ENCODE measurements at regions not wholly inside any gene's neighbourhood (a gene's known extent, or its start where the extent isn't known, plus 50 kb on each side); places are given as distances from the start of the nearest gene placed in this dataset.
"Not testable (repeated sequence)": the region's sequence is repeated elsewhere in the genome, so short reads cannot be mapped to it uniquely, and the experiment has no call there.

DNA sequence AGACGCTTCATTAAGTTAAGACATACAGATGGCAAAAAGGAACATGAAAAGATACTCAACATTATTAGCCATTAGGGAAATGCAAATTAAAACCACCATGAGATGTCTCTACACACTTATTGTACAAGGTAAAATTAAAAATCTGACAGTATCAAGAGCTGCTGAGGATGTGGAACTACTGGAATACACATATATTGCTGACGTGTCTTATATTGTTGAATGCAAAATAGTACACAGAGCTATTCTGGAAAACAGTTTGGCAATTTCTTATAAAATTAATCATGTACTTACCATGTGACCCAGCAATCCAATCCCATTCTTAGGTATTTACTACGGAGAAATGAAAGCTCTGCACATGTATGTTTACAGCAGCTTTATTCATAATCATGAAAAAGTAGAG lies 742.5 kb downstream of the TBC1D22A start:
- DNase-seq, result no peak

DNA sequence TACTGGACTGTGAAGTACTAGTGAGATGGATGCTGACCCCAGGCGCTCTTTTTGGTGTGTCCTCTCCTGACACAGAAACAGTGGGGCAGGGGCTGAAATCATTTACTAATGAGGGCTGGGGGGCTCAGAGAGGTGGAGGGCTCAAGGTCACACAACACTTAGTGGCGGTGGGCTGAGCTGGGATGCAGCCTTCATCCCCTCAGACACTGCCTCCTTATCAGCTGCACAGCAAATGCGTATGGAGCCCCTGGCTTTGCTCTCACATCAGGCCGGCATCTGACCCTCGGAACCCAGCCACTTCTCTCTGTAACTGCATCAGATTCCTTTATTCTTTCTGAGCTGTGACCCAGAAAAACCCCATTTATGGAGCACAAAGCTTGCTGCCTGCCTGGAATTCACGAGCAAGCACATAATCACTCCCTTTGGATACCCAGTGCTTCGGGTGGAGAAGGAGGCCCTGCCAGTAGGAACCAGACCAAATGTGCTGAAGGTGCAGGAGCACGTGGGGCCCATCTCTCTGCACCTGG lies 736.6 kb downstream of the TBC1D22A start:
- no peak for DNase-seq

DNA sequence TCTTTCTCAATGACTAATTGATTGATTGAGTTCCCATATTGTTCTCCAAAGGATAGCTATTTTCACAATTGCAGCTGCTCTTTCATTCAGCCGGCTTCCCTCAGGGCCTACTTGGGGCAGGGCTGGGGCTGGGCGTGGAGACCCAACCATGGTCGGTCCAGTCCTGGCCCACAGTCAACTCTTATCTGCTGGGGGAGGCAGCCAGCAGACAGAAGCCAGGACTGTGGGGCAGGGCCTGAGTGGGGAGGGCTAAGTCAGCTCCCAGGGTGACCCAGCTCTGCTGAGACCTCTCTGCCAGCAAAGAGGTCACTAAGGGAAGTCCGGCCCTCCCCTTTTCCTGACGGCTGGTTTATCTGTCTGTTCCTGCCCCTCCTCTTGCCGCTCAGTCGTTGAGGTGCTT lies 735.2 kb downstream of the TBC1D22A start:
- no peak for DNase-seq

DNA sequence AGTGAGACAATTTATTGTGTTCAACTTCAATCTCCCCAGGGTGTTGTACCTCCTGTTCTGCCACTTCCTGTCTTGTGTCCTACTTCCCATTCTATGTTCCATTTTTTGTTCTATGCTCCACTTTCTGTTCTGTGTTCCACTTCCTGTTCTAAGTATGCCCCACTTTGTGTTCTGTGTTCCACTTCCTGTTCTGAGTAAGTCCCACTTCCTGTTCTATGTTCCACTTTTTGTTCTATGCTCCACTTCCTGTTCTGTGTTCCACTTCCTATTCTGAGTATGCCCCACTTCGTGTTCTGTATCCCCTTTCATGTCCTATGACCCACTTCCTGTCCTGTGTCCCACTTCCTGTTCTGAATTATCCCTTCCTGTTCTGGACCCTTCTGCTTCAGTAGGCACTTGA lies 732.7 kb downstream of the TBC1D22A start:
- DNase-seq, result no peak

DNA sequence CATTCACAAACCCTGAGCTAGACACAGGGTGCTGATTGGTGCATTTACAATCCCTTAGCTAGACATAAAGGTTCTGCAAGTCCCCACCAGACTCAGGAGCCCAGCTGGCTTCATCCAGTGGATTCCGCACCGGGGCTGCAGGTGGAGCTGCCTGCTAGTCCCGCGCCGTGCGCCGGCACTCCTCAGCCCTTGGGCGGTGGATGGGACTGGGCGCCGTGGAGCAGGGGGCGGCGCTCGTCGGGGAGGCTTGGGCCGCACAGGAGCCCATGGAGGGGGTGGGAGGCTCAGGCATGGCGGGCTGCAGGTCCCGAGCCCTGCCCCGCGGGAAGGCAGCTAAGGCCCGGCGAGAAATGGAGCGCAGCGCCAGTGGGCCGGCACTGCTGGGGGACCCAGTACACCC lies 725.7 kb downstream of the TBC1D22A start:
- DNase-seq, result not testable (repeated sequence)

DNA sequence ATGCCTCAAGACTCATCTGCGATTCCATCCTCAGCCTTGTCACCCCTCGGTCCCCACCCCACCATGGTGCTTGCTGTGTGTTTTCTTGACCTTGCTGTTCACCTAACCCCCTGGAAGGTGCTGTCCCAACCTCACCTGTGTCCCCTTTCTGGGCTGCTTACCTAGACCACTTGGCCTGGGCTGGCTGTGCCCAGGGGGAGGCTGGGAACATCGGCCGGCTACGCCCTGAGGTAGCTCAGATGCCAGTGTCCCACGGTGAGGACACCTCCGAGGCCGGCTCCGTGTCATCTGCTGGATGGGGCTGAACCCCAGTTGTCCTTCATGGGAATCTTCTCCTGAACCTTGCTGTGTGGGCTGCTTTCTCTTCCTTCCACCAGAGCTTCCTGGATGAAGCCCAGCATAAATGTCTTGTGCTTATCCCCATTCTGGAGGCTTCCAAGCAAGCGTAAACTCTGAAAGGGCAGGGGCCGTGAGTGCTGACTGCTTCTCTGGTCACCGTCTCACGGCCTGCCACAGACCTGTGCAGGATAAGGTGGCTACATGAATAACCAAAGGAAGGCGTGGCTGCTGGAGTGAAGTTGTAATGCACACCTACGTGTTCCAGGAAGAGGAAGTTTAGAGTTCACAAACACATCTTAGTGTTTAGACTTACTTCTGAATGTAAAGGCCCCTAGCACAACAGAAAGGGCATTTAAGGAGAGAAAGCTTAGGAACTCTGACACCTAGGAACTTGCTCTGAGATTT lies 724.3 kb downstream of the TBC1D22A start:
- DNase-seq, result no peak

DNA sequence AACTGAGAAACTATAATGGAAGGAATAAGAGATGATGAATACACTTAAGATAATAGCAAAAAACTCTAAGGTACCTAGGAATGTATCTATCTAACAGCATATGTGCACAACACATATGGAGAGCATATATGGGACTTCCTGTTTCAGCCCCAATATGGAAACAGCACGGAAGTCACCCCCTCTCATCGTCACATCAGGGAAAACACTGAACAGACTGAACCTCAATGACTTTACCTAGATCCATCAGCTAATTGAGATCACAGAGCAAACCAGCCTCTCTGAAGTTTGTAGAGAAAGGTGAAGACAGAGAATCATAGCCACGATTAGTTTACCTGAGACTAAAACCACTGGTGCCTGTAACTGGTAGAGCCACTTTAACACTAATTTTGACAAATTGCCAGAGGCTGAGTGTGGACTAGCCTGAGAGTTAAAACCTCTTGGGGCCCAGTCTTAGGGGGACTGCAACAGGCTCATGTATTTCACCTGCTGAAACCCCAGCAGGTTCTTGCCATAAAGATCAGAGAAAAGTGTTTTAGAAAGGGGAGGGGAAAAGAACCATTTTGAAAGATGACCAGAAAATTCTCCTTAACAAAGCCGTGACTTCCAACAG lies 722.6 kb downstream of the TBC1D22A start:
- DNase-seq, result no peak

DNA sequence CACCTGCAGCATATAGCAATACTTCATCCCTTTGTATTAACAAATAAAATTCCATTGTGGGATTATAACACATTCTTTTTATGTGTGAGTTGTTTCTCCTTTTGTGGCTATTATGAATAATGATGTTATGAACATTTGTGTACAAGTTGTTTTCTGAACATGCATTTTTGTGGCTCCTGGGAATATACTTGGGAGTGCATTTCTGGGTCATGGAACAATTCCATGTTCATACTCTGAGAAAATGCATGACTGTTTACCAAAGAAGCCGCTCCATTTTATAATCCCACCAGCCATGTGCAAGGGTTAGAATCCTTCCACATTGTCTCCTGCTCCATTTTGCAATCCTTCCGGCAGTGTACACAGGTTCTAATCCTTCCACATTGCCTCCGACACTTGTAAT lies 713.8 kb downstream of the TBC1D22A start:
- no peak for DNase-seq

DNA sequence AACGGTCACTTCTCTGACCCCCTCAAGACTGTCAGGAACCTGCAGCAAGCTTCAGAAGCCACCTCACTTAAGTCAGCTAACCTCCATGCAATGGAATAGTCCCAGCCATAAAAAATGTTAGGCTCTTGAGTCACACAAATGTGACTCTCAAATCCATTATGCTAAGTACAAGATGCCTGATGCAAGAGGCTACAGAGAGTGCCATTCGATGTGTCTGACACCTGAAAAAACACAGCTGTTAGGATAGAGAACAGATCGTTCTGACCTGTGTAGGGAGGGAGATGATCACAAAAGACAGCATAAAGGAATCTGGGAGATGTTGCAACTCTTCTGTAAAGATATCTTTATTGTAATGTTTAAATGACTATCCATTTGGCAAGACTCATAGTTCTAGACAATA lies 712.4 kb downstream of the TBC1D22A start:
- no peak for DNase-seq

DNA sequence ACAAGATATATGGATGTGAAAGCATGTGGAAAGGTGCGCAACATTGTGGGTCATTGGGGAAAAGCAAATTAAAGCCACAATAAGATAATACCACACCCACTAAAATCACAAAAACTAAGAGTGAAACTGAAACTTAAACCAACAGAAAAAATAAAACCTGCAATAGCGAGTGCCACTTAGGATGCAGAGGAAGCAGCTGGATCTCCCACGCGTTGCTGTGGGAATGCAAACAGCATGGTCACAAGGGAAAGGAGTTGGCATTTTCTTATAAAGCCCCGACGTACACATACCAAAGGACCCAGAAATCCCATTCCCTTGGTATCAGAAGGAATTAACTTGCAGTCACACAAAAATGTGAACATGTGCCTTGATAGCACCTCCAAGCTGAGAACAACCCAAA lies 712.0 kb downstream of the TBC1D22A start:
- no peak for DNase-seq

DNA sequence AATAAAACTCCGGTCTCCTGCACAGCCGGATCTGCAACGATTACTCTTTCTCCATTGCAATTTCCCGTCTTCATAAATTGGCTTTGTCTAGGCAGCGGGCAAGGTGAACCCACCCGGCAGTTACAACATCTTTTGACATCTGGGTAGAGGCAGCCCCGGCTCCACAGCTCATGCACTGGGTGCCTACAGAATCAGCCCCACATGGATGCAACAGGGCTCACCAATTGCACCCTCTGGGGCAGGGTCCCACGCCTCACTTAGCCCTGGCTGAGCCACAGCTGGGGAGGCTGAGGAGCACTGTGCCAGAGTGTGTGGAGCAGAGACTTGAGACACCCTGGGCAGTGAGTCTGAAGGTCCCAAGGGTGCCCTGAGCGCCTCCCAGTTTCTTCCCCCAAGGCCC lies 710.2 kb downstream of the TBC1D22A start:
- no peak for DNase-seq

DNA sequence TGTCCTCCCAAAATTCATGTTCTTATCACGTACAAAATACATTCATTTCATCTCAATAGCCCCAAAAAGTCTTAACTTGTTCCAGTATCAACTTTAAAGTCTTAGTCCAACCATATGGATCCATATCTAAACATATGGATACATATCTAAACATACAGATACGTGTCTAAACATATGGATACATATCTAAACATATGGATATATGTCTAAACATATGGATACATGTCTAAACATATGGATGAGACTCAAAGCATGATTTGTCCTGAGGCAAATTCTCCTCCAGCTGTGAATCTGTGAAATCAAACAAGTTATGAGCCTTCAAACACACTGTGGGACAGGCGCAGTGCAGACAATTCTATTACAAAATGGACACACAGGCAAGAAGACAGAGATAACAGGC lies 709.0 kb downstream of the TBC1D22A start:
- no peak for DNase-seq

DNA sequence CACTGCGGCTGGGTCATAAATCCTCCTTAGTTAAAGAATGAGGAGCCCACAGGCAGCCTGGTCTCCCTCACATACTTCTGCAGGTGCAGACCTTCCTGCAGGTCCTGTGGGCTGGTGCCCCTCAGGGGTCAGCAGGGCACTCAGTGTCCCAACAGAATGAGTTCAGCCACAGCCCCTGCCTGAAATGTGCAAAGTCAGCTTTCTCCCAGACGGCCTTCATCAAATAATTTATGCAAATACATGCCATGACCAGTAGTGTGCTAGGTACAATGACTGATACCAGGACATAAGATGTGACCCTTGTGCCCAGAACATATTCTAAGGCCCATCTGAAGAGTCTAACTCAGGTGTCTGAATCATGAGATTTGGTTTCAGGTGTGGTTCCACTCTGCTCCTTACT lies 703.4 kb downstream of the TBC1D22A start:
- no peak for DNase-seq

DNA sequence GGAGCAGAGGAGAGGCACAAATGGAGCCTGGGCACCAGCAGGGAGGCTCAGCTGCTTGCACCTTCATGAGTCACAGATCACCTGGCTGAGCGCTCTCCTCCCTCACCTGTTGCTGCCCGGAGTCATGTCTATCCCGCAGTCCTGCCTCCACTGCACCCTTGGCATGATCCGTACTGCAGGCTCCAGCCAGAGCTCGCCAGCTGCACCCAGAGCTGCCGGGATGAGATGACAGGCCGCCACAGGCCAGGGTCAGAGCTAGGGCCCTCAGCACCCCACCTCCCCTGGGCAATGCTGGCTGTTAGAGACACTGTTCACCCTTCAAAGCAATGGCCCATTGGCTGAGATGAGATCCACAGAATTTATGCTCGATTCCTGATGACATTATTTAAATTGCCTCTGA lies 702.8 kb downstream of the TBC1D22A start:
- DNase-seq, result no peak

DNA sequence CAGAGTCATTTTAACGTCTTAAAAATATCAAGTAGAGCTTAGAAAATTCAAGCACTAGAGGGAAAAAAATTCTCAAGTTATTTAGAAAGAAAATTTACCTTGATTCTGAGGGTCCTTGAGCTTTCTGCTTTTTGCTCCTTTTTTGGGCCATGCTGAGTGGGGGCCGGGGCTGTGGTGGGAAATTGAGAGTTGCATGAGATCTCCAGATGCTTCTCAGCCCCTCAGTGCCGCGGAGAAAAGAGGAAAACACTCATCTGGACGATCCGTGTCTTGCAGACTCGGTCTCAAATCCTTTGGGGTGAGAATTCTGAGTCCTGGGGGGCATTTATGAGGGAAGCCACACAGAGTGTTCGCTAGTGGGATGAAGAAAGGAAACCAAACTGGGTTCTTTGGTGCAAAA lies 700.8 kb downstream of the TBC1D22A start:
- DNase-seq, result no peak

DNA sequence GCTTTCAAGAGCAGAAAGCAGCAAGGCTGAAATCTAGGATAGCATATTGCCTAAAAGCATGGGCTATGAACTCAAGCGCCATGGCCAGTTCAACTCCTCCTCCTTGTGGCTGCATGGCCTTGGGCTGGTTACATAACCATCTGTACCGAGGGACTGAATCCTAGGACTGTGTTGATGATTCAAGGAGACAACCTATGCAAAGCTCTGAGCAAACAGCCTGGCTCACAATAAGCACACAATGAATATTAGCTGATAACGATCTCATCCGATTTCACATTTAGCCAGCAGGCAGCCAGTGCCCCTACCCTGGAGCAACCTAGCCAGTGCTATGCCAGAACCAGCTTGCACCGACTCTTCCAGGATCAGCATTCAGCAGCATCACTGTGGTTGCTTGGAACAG lies 698.4 kb downstream of the TBC1D22A start:
- DNase-seq, result no peak

DNA sequence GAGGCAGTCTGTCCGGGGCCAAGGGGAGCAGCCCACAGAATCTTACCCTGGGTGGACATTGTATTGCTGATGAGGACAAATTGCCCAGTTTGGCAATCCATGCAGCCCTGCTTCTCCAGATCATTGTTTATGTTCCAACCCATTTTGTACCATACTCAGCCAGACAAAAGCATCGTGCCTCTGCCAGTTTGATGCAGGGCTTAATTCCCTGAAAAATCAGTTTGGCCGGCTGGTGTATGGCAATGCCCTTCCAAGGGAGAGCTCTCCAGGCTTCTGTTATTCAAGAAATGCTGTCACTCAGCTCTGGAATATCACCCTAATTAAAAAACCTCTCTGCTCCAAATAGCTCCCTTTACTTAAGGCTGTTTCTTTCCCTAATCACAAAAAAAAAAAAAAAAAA lies 697.7 kb downstream of the TBC1D22A start:
- DNase-seq, result no peak

DNA sequence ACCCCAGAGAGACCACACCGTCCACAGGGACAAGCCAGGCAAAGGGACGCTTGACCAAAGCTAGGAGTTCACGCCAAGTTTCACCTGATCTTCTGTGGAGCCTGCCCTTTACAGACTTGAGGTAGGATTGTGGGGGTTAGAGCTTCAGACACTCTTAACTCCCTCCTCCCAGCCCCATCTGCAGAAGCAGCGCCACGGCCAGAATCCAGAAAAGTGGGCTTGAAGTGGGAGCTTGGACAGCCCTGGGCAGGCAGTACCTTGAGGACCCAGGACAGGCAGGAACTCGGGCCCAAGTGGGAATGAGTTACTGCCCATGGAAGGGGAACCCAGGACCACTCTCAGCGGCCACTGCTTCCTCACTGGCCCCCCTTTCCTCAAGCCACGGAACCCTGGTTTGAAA lies 695.9 kb downstream of the TBC1D22A start:
- DNase-seq, result no peak

DNA sequence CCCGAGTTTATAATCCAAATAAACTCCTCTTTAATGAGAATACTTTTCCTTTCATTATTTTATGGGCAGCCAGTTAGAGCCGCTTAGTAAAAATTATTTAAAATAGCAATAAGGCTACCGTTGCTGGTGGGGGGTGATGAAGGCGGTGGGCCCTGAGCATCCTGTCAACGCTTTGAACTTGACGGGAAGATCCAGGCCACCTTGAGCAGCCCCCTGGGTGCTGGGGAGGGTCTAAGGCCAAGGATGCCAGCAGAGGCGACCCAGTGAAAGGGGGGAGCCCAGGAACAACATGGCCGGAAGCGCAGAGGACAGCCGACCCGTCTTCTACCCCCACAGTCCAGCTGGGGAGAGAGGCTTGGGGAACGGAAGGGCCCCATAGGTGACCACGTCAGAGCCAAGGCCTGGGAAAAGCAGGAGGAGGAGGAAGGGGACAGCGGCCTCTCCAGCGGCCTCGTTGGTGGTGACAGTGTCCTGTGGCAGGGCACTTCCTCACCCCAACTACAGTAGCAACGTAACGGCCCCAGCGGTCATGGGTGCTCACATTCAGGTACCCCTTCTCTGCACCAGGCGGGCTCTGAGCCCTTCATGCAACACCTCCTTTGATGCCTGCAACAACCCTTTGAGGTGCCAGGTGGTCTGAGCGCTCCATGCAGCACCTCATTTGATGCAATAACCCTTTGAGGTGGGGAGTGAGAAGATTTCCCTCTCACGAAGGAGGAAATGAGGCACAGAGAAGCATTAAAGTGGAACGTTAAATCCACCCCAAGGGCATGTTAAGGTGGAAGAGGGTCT lies 695.3 kb downstream of the TBC1D22A start:
- no peak for DNase-seq

DNA sequence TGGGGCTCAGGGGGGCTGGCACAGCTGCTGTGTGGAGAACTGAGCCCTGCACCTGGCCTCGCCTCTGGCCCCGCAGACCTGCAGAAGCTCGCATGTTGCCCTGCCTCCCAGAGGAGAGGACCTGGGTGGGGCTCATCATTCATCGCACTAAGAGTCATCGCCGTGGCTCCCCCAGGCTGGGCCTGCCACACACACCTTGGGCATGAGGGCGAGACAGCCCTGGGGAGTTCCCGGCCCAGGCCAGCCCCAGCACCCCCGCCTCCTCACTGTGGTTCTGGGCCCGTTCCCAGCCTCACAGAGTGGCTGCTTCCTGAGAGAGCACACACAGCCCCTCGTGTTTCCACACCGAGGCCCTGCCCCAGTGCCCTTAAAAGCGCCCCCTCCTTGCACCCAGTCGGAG lies 694.6 kb downstream of the TBC1D22A start:
- DNase-seq, result no peak

DNA sequence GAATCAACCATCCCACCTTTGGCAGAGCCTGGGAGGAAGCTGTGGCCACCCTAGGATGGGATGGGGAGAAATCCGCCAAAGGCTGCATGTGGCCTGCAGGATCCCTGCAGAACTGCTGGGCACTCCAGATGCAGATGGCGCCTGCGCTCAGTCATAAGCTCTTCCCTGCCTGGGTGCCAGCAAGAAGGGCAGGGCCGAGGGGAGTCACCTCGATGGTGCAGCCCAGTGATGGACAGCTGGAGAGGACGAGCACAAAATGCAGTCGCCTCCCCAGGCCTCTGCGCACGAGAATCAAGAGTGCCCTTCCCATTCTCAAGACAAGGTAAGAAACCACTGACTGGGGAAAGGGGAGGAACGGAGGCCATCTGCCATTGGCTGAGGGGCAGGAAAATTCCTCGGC lies 693.6 kb downstream of the TBC1D22A start:
- DNase-seq, result no peak

DNA sequence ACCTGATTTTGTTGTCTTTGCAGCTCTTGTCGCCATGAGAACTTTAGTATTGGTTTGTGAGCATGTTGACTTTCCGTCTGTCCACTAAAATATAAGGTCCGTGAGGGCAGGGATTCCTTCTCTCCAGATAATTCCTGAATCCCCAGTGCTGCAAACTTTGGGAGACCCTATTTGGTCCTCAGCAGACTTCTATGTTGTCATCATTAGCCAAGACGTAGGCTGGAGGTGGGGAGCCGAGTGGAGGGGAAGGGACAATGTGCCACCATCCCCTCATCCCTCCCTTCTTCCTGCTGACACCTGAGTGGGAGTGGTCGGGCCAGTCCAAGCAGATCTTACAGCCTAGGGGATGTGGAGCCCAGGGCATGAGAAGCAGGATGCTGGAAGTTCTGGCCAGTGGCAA lies 690.6 kb downstream of the TBC1D22A start:
- DNase-seq, result no peak

DNA sequence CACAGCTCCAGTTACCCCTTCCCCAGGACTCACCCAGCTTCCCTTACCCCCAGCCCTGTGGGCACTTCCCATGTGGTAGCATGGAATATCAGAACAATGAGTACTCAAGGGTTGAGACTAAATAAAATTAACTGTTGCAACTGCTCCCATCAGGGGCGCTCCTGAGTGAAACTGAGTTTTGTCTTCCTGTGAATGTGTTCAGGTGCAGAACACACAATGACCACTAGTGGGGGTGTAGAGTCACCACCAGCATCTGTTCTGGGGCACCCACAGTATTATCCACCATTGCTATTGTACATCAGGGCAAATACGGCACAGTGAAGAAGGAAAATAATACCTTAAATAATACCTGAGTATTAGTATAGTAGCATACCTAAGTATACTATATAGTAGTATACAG lies 689.7 kb downstream of the TBC1D22A start:
- DNase-seq, result peak; percentile 23

DNA sequence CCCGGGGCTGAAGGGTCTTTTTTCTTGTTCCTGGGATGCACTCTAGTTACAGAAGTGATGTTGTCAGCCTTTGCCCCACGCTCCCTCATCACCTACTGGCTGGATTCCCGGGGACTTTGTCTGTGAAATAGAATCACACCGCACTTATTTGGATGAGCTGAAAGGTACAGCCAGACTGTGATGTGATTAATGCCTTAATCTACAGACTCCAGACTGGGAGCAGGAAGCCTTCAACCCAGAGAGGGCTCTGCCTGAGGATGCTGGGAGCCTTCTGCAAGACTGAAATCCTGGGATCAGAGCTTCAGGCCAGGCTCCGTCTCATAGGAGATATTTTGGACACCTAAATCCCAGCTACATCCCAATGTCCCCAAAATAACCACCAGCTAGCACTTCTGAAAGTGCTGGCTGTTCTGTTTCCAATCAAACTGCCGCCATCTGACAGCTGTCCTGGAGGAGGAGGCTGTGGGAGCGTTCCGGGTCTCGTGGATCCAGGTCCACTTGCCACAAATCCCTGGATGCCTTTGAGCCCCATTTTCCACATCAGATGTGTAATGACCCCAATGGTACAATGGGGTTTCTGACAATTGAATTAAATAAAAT lies 688.5 kb downstream of the TBC1D22A start:
- DNase-seq, result no peak
